Natural killer cell (primary cell): ENCODE measurements at regions not wholly inside any gene's neighbourhood (a gene's known extent, or its start where the extent isn't known, plus 50 kb on each side); places are given as distances from the start of the nearest gene placed in this dataset.
A peak's percentile ranks its signal among the peaks of the same experiment; 100 is the strongest.
"Not testable (repeated sequence)": the region's sequence is repeated elsewhere in the genome, so short reads cannot be mapped to it uniquely, and the experiment has no call there.

Source experiments
- ATAC-seq, 3 donors: fragments of 150-1000 bp in 2 of 3; fragments of 200-7000 bp in 1 of 3; cut with Tn5 transposase; 1 replicate in 1 of 3; 2 replicates in 2 of 3; pipeline ENCODE4 v1.10.0; 2021; ENCODE audit warnings: mild to moderate bottlenecking in 2 of 3, moderate library complexity in 2 of 3
- DNase-seq, 2 donors: peaks; one replicate each; pipeline versions ENCODE4 v3.0.0 to v3.0.0-alpha.2; 2013 to 2021; ENCODE audit warnings: mixed read lengths in 1 of 2
- H3K27ac ChIP-seq: one replicate; pipeline ENCODE4 v1.5.1; 2013; ENCODE audit warnings: mild to moderate bottlenecking, low read length
- H3K27me3 ChIP-seq: one replicate; pipeline ENCODE4 v1.6.1; 2013; ENCODE audit warnings: low read length; ENCODE audit not compliant: control insufficient read depth, insufficient read depth
- H3K36me3 ChIP-seq: one replicate; pipeline ENCODE4 v1.6.1; 2013; ENCODE audit warnings: low read length; ENCODE audit not compliant: control insufficient read depth, insufficient read depth
- H3K4me1 ChIP-seq: one replicate; pipeline ENCODE4 v1.6.1; 2013; ENCODE audit warnings: low read length; ENCODE audit not compliant: control insufficient read depth, insufficient read depth
- H3K4me3 ChIP-seq: one replicate; pipeline ENCODE4 v1.5.1; 2013; ENCODE audit warnings: low read length
- H3K9me3 ChIP-seq: one replicate; pipeline ENCODE4 v1.6.1; 2013; ENCODE audit warnings: low read length; ENCODE audit not compliant: control insufficient read depth, insufficient read depth
- H3K27ac Mint-ChIP-seq, 2 donors: one replicate each; pipeline ENCODE4 v1.8.0; 2022; ENCODE audit warnings: mild to moderate bottlenecking in 2 of 2, mixed read lengths in 2 of 2, moderate library complexity in 1 of 2
- H3K27me3 Mint-ChIP-seq, 2 donors: one replicate each; pipeline ENCODE4 v1.8.0; 2022; ENCODE audit warnings: low read depth in 2 of 2, mixed read lengths in 2 of 2
- H3K36me3 Mint-ChIP-seq: one replicate; pipeline ENCODE4 v1.8.0; 2022; ENCODE audit warnings: mixed read lengths
- H3K4me1 Mint-ChIP-seq, 2 donors: one replicate each; pipeline ENCODE4 v1.8.0; 2022; ENCODE audit warnings: mixed read lengths in 2 of 2
- H3K4me3 Mint-ChIP-seq: one replicate; pipeline ENCODE4 v1.8.0; 2022; ENCODE audit warnings: mild to moderate bottlenecking, moderate library complexity, mixed read lengths
- H3K9me3 Mint-ChIP-seq, 2 donors: one replicate each; pipeline ENCODE4 v1.8.0; 2022; ENCODE audit warnings: mixed read lengths in 2 of 2
- CTCF ChIP-seq: fragments of 200-600 bp; IDR thresholded peaks from one replicate; pipeline ENCODE4 v1.8.0; 2022; ENCODE audit warnings: antibody characterized with exemption
- WGBS: methylation state at CpG from one replicate; pipeline ENCODE4 v1.1.7; 2013; ENCODE audit warnings: missing lambda C conversion rate; ENCODE audit not compliant: insufficient coverage; 5-methylcytosine and 5-hydroxymethylcytosine counted together
- intact Hi-C: fragments of 100-400 bp; cut with micrococcal nuclease; formaldehyde crosslinking; loops from one replicate; pipeline ENCODE4 v1.14.2; 2022

GRCh38 chr14:103232831-103233319 is 101.2 kb upstream of the EIF5 start:
- H3K27me3 ChIP-seq, result no peaks in the 10 kb centered on the region
- ATAC-seq (peak in 1 of 3 donors; percentile 17), DNase-seq (no peak)
- TF ChIP-seq CTCF, result no peak
- H3K27me3 Mint-ChIP-seq, result peaks cover 16 to 32% of the 10 kb centered on the region in 2 donors
- no peak overlapping the region for H3K4me3 Mint-ChIP-seq
- H3K36me3 ChIP-seq, result no peaks in the 10 kb centered on the region
- H3K4me1 Mint-ChIP-seq, result no peaks in the 10 kb centered on the region
- no peaks in the 10 kb centered on the region for H3K9me3 Mint-ChIP-seq
- peaks cover 7% of the 10 kb centered on the region for H3K36me3 Mint-ChIP-seq
- no peak overlapping the region for H3K27ac Mint-ChIP-seq
- intact Hi-C loops, result no loop called here
- H3K4me3 ChIP-seq, result no peak overlapping the region
- WGBS, result 87% methylated on average over 16 of the region's 16 CpGs
- H3K9me3 ChIP-seq, result no peaks in the 10 kb centered on the region
- H3K27ac ChIP-seq, result no peak overlapping the region
- no peaks in the 10 kb centered on the region for H3K4me1 ChIP-seq

- H3K27ac Mint-ChIP-seq, result no peak overlapping the region
- WGBS, result 91% methylated on average over 3 of the region's 3 CpGs
- Histone ChIP-seq H3K36me3 (no peaks in the 10 kb centered on the region), H3K4me3 (no peak overlapping the region), H3K4me1 (no peaks in the 10 kb centered on the region), H3K27ac (no peak overlapping the region), H3K9me3 (no peaks in the 10 kb centered on the region), H3K27me3 (no peaks in the 10 kb centered on the region)
- no peak for TF ChIP-seq CTCF
- intact Hi-C loops, result no loop called here
- DNase-seq (no peak), ATAC-seq (no peak)
- no peaks in the 10 kb centered on the region for H3K4me1 Mint-ChIP-seq
- H3K27me3 Mint-ChIP-seq, result peaks cover 16 to 36% of the 10 kb centered on the region in 2 donors
- H3K4me3 Mint-ChIP-seq, result no peak overlapping the region
- H3K9me3 Mint-ChIP-seq, result peaks cover under 1 to 4% of the 10 kb centered on the region in 2 donors
- H3K36me3 Mint-ChIP-seq, result peaks cover 11% of the 10 kb centered on the region
Observed at GRCh38 chr14:103233328-103233727, 100.7 kb upstream of the EIF5 start.

DNA sequence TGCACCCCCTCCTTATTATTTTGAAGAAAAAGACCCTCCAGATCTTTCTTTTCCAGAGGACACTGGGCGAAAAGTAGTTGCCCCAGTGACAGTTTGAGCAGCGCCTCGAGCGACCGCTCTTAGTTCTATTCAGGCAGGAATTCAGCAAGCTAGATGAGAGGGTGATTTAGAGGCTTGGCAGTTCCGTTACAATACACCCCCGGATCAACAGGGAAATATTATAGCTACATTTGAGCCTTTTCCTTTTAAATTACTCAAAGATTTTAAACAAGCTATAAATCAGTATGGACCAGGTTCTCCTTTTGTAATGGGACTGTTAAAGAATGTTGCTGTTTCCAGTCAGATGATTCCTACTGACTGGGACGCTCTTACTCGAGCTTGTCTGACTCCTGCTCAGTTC is 99.2 kb upstream of the EIF5 start:
- H3K27me3 ChIP-seq, H3K4me1 Mint-ChIP-seq, H3K4me3 ChIP-seq, H3K9me3 ChIP-seq, H3K9me3 Mint-ChIP-seq, H3K4me3 Mint-ChIP-seq, H3K4me1 ChIP-seq, DNase-seq, ATAC-seq, intact Hi-C loops, H3K36me3 ChIP-seq, H3K27ac ChIP-seq, H3K27ac Mint-ChIP-seq: not testable (repeated sequence)
- Mint-ChIP-seq H3K36me3 (peaks cover 16% of the 10 kb centered on the region), H3K27me3 (peaks cover 16 to 37% of the 10 kb centered on the region in 2 donors)
- 15% methylated on average over 9 of the region's 9 CpGs for WGBS

- H3K4me3 ChIP-seq, H3K4me1 Mint-ChIP-seq, ATAC-seq, DNase-seq, H3K4me1 ChIP-seq, H3K9me3 Mint-ChIP-seq, H3K27ac ChIP-seq, H3K4me3 Mint-ChIP-seq, intact Hi-C loops, H3K27ac Mint-ChIP-seq, H3K27me3 ChIP-seq, H3K36me3 ChIP-seq: not testable (repeated sequence)
- peaks cover 16 to 37% of the 10 kb centered on the region in 2 donors for H3K27me3 Mint-ChIP-seq
- WGBS, result 47% methylated on average over 5 of the region's 5 CpGs
- peaks cover 16% of the 10 kb centered on the region for H3K36me3 Mint-ChIP-seq
- peaks cover 12% of the 10 kb centered on the region for H3K9me3 ChIP-seq
Observed at GRCh38 chr14:103235506-103235905, 98.5 kb upstream of the EIF5 start.
